ENCODE measurements at regions not wholly inside any gene's neighbourhood (a gene's known extent, or its start where the extent isn't known, plus 50 kb on each side); places are given as distances from the start of the nearest gene placed in this dataset.

GRCh38 chr1:55593298-55593697 lies 378.1 kb upstream of the USP24 start:
- TF ChIP-seq CTCF (IDR thresholded peaks at IDR 0.05) (no peak), POLR2A (IDR thresholded peaks at IDR 0.05) (no peak)

Data from lower leg skin (tissue), 3 donors.